Neural progenitor cell (in vitro differentiated cells): ENCODE measurements at regions not wholly inside any gene's neighbourhood (a gene's known extent, or its start where the extent isn't known, plus 50 kb on each side); places are given as distances from the start of the nearest gene placed in this dataset.

Source experiments
- CTCF ChIP-seq: fragments of 200-600 bp; sonication (generic); IDR thresholded peaks from 2 replicates; pipeline ENCODE4 v1.5.1; 2017; ENCODE audit warnings: antibody characterized with exemption, mild to moderate bottlenecking
- EZH2 ChIP-seq: fragments of 200-600 bp; sonication (generic); IDR thresholded peaks from 2 replicates; pipeline ENCODE4 v1.6.1; 2017; ENCODE audit warnings: antibody characterized with exemption, mild to moderate bottlenecking, moderate library complexity
- EZH2phosphoT487 ChIP-seq: fragments of 200-600 bp; sonication (generic); IDR thresholded peaks from 2 replicates; pipeline ENCODE4 v1.6.1; 2017; ENCODE audit warnings: antibody characterized with exemption

GRCh38 chr2:76083248-76083647, 372.5 kb upstream of the GCFC2 start:
- TF ChIP-seq CTCF (no peak), EZH2phosphoT487 (no peak), EZH2 (no peak)
